ENCODE measurements at regions not wholly inside any gene's neighbourhood (a gene's known extent, or its start where the extent isn't known, plus 50 kb on each side); places are given as distances from the start of the nearest gene placed in this dataset.
"Not testable (repeated sequence)": the region's sequence is repeated elsewhere in the genome, so short reads cannot be mapped to it uniquely, and the experiment has no call there.

GRCh38 chr4:57187246-57187645 is 77.1 kb upstream of the IGFBP7 start:
- no peak overlapping the region for H3K27ac ChIP-seq (ENCODE audit: low read depth, low read length, poor library complexity, severe bottlenecking)
- H3K4me2 ChIP-seq (ENCODE audit: low read length): no peak overlapping the region
- TF ChIP-seq CTCF (IDR thresholded peaks at IDR 0.05; ENCODE audit: low read length) (no peak), EZH2 (IDR thresholded peaks at IDR 0.05; ENCODE audit: borderline replicate concordance, low read length) (no peak)
- no peaks in the 10 kb centered on the region for H3K27me3 ChIP-seq (ENCODE audit: insufficient read depth, low read length)
- H3K79me2 ChIP-seq (ENCODE audit: insufficient read depth, low read length): no peaks in the 10 kb centered on the region
- no peaks in the 10 kb centered on the region for H3K36me3 ChIP-seq (ENCODE audit: insufficient read depth, low read length)
- no peaks in the 10 kb centered on the region for H3K9me3 ChIP-seq (ENCODE audit: low read length)
- H3K4me3 ChIP-seq (ENCODE audit: low read depth, low read length, poor library complexity, severe bottlenecking): no peak overlapping the region
- no peaks in the 10 kb centered on the region for H3F3A ChIP-seq (ENCODE audit: insufficient read depth, low read length)
- no peaks in the 10 kb centered on the region for H3K9me2 ChIP-seq (ENCODE audit: low read depth, low read length)
- no peak overlapping the region for H3K9ac ChIP-seq (ENCODE audit: low read length)
- no peaks in the 10 kb centered on the region for H4K20me1 ChIP-seq (ENCODE audit: insufficient read depth, low read length)
- H2AFZ ChIP-seq (ENCODE audit: low read length): no peak overlapping the region
- H3K4me1 ChIP-seq (ENCODE audit: insufficient read depth, low read length, severe bottlenecking): no peaks in the 10 kb centered on the region

GRCh38 chr4:57184378-57185029 is 74.3 kb upstream of the IGFBP7 start:
- H3K4me2 ChIP-seq (ENCODE audit: low read length): no peak overlapping the region
- H3K9me3 ChIP-seq (ENCODE audit: low read length): no peaks in the 10 kb centered on the region
- no peak overlapping the region for H3K27ac ChIP-seq (ENCODE audit: low read depth, low read length, poor library complexity, severe bottlenecking)
- no peak overlapping the region for H3K9ac ChIP-seq (ENCODE audit: low read length)
- no peaks in the 10 kb centered on the region for H3F3A ChIP-seq (ENCODE audit: insufficient read depth, low read length)
- no peaks in the 10 kb centered on the region for H4K20me1 ChIP-seq (ENCODE audit: insufficient read depth, low read length)
- no peaks in the 10 kb centered on the region for H3K36me3 ChIP-seq (ENCODE audit: insufficient read depth, low read length)
- no peaks in the 10 kb centered on the region for H3K79me2 ChIP-seq (ENCODE audit: insufficient read depth, low read length)
- H2AFZ ChIP-seq (ENCODE audit: low read length): no peak overlapping the region
- no peaks in the 10 kb centered on the region for H3K4me1 ChIP-seq (ENCODE audit: insufficient read depth, low read length, severe bottlenecking)
- no peak for TF ChIP-seq EZH2 (IDR thresholded peaks at IDR 0.05; ENCODE audit: borderline replicate concordance, low read length)
- no peak for TF ChIP-seq CTCF (IDR thresholded peaks at IDR 0.05; ENCODE audit: low read length)
- H3K9me2 ChIP-seq (ENCODE audit: low read depth, low read length): no peaks in the 10 kb centered on the region
- no peaks in the 10 kb centered on the region for H3K27me3 ChIP-seq (ENCODE audit: insufficient read depth, low read length)
- no peak overlapping the region for H3K4me3 ChIP-seq (ENCODE audit: low read depth, low read length, poor library complexity, severe bottlenecking)

- Histone ChIP-seq H3K79me2 (ENCODE audit: insufficient read depth, low read length) (no peaks in the 10 kb centered on the region), H4K20me1 (ENCODE audit: insufficient read depth, low read length) (no peaks in the 10 kb centered on the region), H2AFZ (ENCODE audit: low read length) (no peak overlapping the region), H3K9me3 (ENCODE audit: low read length) (no peaks in the 10 kb centered on the region), H3F3A (ENCODE audit: insufficient read depth, low read length) (no peaks in the 10 kb centered on the region), H3K9ac (ENCODE audit: low read length) (no peak overlapping the region), H3K36me3 (ENCODE audit: insufficient read depth, low read length) (no peaks in the 10 kb centered on the region), H3K27me3 (ENCODE audit: insufficient read depth, low read length) (no peaks in the 10 kb centered on the region), H3K27ac (ENCODE audit: low read depth, low read length, poor library complexity, severe bottlenecking) (no peak overlapping the region), H3K4me1 (ENCODE audit: insufficient read depth, low read length, severe bottlenecking) (no peaks in the 10 kb centered on the region), H3K4me3 (ENCODE audit: low read depth, low read length, poor library complexity, severe bottlenecking) (no peak overlapping the region), H3K9me2 (ENCODE audit: low read depth, low read length) (no peaks in the 10 kb centered on the region), H3K4me2 (ENCODE audit: low read length) (no peak overlapping the region)
- no peak for TF ChIP-seq EZH2 (IDR thresholded peaks at IDR 0.05; ENCODE audit: borderline replicate concordance, low read length)
- no peak for TF ChIP-seq CTCF (IDR thresholded peaks at IDR 0.05; ENCODE audit: low read length)
These were observed 72.1 kb upstream of the IGFBP7 start for GRCh38 chr4:57182132-57182874.

- H4K20me1 ChIP-seq (ENCODE audit: insufficient read depth, low read length); H3K36me3 ChIP-seq (ENCODE audit: insufficient read depth, low read length); H3K4me2 ChIP-seq (ENCODE audit: low read length); H3K4me1 ChIP-seq (ENCODE audit: insufficient read depth, low read length, severe bottlenecking); H3K4me3 ChIP-seq (ENCODE audit: low read depth, low read length, poor library complexity, severe bottlenecking); H3F3A ChIP-seq (ENCODE audit: insufficient read depth, low read length); H3K9me2 ChIP-seq (ENCODE audit: low read depth, low read length); H3K9me3 ChIP-seq (ENCODE audit: low read length); H3K27me3 ChIP-seq (ENCODE audit: insufficient read depth, low read length); H3K9ac ChIP-seq (ENCODE audit: low read length); H3K79me2 ChIP-seq (ENCODE audit: insufficient read depth, low read length); H3K27ac ChIP-seq (ENCODE audit: low read depth, low read length, poor library complexity, severe bottlenecking); H2AFZ ChIP-seq (ENCODE audit: low read length): not testable (repeated sequence)
These were observed 63.0 kb upstream of the IGFBP7 start for GRCh38 chr4:57173136-57173535.

Measured in OCI-LY1 (cell line).